GM12864 (cell line): ENCODE measurements at regions not wholly inside any gene's neighbourhood (a gene's known extent, or its start where the extent isn't known, plus 50 kb on each side); places are given as distances from the start of the nearest gene placed in this dataset.
"Not testable (repeated sequence)": the region's sequence is repeated elsewhere in the genome, so short reads cannot be mapped to it uniquely, and the experiment has no call there.

Experiments used
- DNase-seq: peaks from one replicate; pipeline ENCODE4 v3.0.0-alpha.2; 2011; ENCODE audit warnings: low read depth
- H3K4me3 ChIP-seq: 2 replicates; pipeline ENCODE4 v1.5.1; 2011; ENCODE audit warnings: mild to moderate bottlenecking, low read depth, low read length, control low read depth
- TF ChIP-seq, protein P1 (sequence below): IDR thresholded peaks from 2 replicates; pipeline ENCODE4 v1.5.1; 2011; ENCODE audit warnings: low read depth, mild to moderate bottlenecking, moderate library complexity, low read length, control low read depth, inconsistent platforms; ENCODE audit errors: missing control alignments

GRCh38 chr18:56453631-56454030, 184.8 kb downstream of the TXNL1 start:
- TF ChIP-seq, protein P1, sequence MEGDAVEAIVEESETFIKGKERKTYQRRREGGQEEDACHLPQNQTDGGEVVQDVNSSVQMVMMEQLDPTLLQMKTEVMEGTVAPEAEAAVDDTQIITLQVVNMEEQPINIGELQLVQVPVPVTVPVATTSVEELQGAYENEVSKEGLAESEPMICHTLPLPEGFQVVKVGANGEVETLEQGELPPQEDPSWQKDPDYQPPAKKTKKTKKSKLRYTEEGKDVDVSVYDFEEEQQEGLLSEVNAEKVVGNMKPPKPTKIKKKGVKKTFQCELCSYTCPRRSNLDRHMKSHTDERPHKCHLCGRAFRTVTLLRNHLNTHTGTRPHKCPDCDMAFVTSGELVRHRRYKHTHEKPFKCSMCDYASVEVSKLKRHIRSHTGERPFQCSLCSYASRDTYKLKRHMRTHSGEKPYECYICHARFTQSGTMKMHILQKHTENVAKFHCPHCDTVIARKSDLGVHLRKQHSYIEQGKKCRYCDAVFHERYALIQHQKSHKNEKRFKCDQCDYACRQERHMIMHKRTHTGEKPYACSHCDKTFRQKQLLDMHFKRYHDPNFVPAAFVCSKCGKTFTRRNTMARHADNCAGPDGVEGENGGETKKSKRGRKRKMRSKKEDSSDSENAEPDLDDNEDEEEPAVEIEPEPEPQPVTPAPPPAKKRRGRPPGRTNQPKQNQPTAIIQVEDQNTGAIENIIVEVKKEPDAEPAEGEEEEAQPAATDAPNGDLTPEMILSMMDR = no peak
- H3K4me3 ChIP-seq = no peak overlapping the region
- no peak for DNase-seq

GRCh38 chr18:56451188-56451587, 187.2 kb downstream of the TXNL1 start:
- TF ChIP-seq, protein P1 = no peak
- no peak for DNase-seq

DNA sequence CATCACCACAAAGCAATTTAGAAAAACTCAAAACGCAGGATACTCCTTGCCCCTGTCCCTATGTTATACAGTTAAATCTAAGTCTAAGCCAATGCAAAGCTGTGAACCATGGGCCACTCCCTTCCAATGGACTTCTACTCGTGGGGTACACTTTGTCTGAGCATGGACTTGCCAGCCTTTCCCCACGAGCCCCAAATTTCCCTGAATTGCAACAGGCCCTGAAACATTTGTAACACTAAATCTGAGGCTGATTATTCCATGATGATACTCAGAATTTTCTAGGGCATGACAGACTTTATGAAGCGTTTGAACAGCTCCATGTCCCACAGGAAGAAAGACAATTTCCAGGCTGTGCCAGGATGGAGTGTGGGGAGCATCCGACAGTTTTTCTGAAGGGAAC, 189.6 kb downstream of the TXNL1 start:
- no peak for DNase-seq
- no peak overlapping the region for H3K4me3 ChIP-seq
- TF ChIP-seq, protein P1 = no peak

More at GRCh38 chr18:56451188-56451587, 187.2 kb downstream of the TXNL1 start:
- no peak overlapping the region for H3K4me3 ChIP-seq

DNA sequence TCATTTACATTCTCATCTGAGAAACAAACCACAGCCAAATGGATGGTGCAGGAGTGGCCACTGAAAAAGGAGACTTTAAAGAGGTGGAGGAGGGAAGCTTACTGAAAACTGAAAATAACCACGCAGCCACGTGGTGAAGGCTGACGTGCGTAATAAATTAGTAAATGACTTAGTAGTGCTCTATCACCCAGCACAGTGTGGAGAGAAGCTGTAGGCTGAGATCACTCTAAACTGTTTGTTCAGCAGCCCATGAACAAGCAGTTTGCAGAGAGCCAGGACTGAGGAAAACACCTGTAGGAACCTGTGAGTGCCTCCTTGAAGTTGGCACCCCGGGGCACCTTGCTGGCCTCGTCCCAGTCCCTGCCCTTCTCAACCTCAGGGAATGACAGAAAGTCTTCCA, 193.0 kb downstream of the TXNL1 start:
- H3K4me3 ChIP-seq = no peak overlapping the region
- TF ChIP-seq, protein P1 = no peak
- no peak for DNase-seq

DNA sequence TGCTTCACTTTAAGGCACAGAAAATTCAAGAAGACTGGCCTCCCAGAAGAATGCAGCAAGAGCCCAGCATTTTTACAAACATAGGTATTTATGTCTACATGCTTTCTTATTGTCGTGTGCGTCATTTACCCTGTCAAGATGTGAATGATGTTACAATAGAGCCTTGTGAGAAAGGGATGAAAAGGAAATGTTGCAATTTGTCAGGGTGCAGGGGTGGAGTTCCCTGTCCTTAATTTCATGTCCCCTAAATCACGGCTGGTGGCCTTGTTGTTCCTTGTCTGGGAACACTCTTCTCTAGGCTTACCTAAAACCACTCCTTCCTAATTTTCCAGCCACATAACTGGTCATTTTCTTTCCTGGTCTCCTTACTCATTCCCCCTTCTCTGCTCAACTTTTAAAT, 194.2 kb downstream of the TXNL1 start:
- DNase-seq = no peak
- TF ChIP-seq, protein P1 = no peak
- H3K4me3 ChIP-seq = no peak overlapping the region

- H3K4me3 ChIP-seq = no peak overlapping the region
- DNase-seq = no peak
- TF ChIP-seq, protein P1 = no peak
These were observed 195.1 kb downstream of the TXNL1 start for GRCh38 chr18:56443166-56443907.

GRCh38 chr18:56438480-56438879, 199.9 kb downstream of the TXNL1 start:
- not testable (repeated sequence) for H3K4me3 ChIP-seq, DNase-seq

DNA sequence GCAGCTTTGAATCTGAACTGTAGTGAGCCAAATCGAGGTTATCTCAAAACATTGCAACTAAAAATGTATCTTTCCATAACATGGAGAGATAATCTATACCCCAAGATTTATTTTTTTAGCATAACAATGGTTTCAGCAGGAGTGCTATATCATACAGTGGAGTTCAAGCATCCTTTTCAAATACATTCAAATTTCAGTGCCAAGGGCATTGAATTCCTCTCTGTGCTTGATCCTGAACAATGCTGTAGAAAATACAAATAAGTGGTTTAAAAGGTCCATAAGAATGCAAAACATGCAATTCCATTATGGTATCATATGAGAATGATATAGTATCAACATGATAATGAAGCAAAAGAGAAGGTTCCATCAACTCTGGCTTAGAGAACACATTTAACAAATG, 201.7 kb downstream of the TXNL1 start:
- TF ChIP-seq, protein P1 = no peak
- no peak for DNase-seq
- no peak overlapping the region for H3K4me3 ChIP-seq
